ENCODE measurements at regions not wholly inside any gene's neighbourhood (a gene's known extent, or its start where the extent isn't known, plus 50 kb on each side); places are given as distances from the start of the nearest gene placed in this dataset.

- no peak for DNase-seq
Measured at GRCh38 chr1:168631671-168632400, 55.4 kb downstream of the XCL1 start.

GRCh38 chr1:168634951-168635532 lies 58.6 kb downstream of the XCL1 start:
- DNase-seq, result no peak

GRCh38 chr1:168636200-168636599 lies 59.8 kb downstream of the XCL1 start:
- peak; percentile 18 for DNase-seq

GRCh38 chr1:168636642-168637111 lies 60.3 kb downstream of the XCL1 start:
- no peak for DNase-seq

GRCh38 chr1:168637350-168637991 lies 61.1 kb downstream of the XCL1 start:
- DNase-seq, result peak; percentile 66

- no peak for DNase-seq
Measured at GRCh38 chr1:168638884-168639283, 62.5 kb downstream of the XCL1 start.

- no peak for DNase-seq
Measured at GRCh38 chr1:168640182-168640581, 63.8 kb downstream of the XCL1 start.

- DNase-seq, result no peak
Measured at GRCh38 chr1:168640836-168641235, 64.4 kb downstream of the XCL1 start.

- no peak for DNase-seq
Measured at GRCh38 chr1:168643152-168643551, 66.7 kb downstream of the XCL1 start.

Data from NCI-H748 treated with DMSO at 0.1 percent for 48 hours (cell line).